CMK (cell line): ENCODE measurements at regions not wholly inside any gene's neighbourhood (a gene's known extent, or its start where the extent isn't known, plus 50 kb on each side); places are given as distances from the start of the nearest gene placed in this dataset.

Source experiments
- DNase-seq: peaks from one replicate; pipeline ENCODE4 v3.0.0-alpha.2; 2010; ENCODE audit warnings: low read depth

DNA sequence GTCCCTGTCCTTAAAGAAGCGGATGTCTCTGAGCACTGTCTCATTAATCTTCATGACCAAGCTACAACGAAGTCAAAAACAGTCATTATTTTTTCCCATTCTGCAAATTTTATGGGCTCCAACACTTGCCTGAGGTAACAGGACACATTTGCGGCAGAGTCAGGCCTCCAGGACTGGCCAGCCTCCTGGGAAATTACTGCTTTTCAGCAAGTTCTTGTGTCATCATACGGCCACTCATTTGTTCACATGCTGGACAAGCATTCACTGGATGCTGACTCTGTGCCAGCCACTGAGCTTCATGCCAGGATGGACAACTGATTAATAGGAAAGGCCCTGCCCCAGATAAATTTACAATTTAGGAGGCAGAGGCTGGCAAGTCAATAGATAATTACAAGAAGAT lies 305.7 kb downstream of the ACTL7B start:
- DNase-seq = no peak

DNA sequence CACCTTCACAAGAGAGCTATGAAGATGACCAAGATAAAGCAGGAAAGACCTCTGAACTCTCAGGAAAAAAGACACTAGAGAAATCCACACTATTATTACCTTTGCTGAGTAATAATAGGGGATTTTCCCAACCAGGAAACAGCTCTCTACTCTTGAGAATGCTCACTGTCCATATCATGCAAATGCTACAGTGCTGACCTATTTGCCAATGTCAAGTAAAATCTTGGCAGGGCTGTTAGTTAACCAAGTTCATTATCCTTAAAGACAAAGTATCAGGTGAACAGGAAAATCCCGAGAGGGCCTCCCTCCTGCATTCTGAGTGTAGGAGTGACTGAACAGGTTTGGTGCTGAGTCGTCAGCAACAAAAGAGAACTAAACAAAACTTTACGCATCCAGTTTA lies 306.6 kb downstream of the ACTL7B start:
- no peak for DNase-seq

DNA sequence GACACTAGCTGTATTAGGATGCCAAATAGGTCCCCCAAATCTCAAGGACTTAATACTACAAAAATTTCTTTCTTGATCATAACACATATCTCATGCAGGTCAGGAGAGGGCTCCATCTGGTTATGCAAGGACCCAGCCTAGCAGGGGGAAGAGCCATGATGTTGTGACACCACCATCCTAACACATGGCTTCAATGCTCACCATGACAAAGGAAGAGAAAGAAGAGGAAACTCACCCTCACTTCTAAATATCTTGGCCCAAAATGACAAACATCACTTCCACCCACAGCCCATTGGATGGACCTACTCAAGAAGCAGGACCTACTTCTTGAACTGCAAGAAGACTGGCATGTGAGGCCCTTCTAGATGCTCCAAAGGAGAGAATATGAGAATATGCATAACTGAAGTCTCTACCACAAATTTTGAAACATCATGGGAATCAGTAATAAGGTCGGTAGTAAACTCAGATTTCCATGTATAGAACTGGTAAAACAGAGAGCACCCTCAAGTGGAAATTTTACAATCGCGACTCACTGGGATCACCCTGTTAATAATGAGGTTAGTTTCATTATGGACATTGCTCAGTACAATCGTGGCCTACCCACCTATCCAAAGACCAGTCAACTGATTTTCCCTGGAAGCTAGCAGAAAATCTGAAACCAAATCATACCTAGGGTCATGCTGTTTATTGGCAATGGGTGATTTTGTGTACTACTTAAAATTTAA lies 308.2 kb downstream of the ACTL7B start:
- no peak for DNase-seq

DNA sequence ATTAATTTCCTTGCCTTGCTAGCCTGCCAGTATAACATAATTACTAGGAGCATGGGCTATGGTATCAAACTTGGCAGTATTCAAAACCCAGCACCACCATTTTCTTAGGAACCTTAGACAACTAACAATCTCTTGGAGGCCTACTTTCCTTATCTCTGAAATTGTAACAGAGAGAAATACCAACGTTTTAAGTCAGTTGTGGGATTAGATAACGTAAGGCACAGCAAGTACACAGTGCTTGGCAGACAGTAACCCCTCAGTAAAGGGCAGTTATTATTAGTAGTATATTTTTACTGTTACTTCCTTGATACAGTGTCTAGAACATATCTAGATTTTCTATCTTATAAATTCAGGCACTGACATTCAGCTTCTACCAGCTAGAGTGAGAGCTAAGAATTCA lies 309.6 kb downstream of the ACTL7B start:
- no peak for DNase-seq

DNA sequence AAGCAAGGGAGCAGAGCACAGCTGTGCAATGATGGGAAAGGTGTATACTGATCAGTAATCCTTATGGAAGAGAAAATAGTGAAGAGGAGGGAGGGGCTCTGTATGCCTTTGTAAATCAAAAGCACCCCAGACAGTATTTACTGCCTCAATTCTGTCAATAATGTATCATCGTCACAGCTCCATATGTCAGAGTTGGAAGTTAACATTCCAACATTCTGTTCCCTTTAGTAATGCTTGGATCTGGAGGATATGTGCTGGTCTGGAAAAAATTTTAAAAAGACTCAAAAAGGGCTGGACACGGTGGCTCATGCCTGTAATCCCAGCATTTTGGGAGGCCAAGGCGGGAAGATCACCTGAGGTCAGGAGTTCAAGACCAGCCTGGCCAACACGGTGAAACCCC lies 310.4 kb downstream of the ACTL7B start:
- DNase-seq = no peak

- DNase-seq = no peak
These were observed 310.9 kb downstream of the ACTL7B start for GRCh38 chr9:108544866-108545265.

DNA sequence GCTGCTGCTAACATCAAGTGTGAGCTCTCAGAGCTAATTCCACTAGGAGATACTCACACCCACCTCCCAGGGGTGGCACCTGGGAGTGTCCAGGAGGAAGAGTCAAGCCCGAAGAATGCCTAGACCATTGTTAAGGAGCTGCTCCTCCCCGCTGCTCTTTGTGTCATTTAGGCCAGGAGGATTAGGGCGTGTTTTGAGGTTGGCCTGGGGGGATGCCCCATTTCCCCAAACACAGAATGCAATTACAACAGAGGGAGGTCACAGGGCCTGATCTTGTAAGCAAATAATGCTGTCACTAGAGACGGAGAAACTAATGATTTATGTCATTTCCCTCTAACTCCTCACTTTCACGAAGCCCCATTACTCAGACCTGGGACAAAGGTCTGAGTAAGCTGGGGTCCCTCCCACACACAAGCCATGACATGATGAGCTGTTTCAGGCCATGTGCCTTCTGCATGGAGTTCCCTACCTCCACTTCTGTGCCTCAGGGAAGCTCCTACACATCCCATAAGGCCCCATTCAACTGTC lies 312.5 kb downstream of the ACTL7B start:
- no peak for DNase-seq

DNA sequence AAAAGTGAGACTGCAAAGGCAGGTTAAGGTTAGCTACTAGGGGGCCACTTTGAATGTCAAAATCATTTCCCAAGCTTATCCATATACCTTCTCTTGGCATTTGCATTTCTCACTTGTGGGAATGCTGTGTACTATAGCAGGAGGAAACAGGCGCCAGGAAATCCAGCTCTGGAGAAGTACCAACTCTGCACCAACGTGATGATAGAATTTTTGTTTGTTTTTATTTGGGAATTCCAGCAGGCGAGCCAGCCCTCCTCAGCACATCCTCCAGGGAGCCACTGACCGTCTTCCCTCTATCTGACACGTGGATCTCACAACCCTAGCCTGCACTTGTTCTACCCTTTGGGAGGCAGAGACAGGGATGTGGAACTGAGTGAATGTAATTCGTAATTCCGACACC lies 318.0 kb downstream of the ACTL7B start:
- no peak for DNase-seq

DNA sequence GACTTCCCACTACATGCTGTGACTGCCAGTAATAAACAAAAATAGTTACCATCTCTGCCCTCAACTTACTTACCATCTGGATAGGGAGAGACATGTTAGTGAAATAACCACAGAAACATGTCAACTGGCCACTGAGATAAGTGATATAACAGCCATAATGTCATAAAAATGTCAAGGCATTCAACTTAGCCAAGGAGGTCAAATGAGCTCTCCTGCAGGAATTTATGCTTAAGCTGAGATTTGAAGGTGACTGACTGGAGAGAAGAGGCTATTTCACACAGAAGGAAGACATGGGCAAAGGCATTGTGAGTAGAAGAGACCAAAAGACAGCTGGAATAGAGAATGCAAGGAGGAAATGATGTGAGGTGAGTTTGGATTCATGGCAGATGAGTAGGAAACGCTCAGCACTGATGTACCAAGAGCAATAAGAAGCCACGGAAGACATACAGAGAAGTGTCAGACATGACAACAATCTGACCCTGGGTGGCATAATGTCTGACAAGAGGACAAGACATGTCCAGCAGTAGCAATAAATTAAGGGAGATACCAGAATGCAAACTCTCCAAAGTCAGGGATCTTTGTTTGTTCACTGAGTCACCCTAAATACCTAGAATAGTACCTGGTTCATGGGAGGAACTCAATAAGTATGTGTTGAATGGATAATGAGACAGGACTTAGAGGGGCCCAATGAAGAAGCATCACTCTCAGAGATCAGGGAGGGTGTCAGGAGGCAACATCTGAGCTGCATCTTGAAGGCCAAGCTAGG lies 318.8 kb downstream of the ACTL7B start:
- no peak for DNase-seq

DNA sequence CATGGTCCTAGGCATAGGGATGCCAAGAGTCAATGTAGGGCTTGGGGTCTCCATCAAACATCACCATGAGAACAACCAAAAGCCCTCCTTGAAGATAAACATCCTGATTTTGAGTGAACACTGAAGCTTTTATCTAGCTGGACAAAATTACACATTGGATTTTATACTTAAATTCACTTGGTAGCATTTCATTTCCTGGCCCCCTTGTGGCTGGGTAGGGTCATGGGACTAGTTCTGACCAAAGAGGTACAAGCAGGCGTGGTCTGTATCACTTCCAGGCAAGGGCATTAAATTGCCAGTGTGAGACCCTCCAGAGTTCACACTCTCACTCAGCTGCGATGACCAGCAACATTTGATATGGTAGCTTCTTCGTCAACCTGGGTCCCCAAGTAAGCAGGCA lies 320.3 kb downstream of the ACTL7B start:
- DNase-seq = no peak

- DNase-seq = no peak
These were observed 321.0 kb downstream of the ACTL7B start for GRCh38 chr9:108534741-108535140.

DNA sequence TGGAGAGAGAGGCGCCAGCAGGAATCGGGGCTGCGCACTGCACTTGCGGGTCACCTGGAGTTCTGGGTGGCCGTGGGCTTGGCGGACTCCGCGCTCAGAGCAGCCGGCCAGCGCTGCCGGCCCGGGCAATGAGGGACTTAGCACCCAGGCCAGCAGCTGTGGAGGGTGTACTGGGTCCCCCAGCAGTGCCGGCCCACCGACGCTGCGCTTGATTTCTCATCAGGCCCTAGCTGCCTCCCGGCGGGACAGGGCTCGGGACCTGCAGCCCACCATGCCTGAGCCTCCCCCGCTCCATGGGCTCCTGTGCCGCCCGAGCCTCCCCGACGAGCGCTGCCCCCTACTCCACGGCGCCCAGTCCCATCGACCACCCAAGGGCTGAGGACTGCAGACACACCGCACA lies 325.6 kb downstream of the ACTL7B start:
- no peak for DNase-seq

DNA sequence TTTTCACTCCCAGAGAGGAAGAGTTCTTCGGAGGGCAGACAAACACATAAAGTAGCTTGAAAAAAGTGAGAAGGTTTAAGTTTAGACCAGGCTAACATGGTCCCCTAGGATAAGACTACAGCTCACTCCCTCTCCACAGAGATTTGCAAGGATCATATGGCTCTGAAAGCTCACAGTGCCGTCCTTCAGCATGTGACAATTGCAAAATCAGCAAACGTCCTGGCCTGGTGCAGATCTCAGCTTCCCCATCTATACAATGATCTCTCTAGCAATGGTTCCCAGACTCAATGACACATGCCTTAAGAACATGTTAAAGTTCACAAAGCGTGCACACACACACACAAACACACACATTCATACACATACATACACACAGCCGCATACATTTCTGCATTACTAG lies 327.6 kb downstream of the ACTL7B start:
- DNase-seq = no peak

DNA sequence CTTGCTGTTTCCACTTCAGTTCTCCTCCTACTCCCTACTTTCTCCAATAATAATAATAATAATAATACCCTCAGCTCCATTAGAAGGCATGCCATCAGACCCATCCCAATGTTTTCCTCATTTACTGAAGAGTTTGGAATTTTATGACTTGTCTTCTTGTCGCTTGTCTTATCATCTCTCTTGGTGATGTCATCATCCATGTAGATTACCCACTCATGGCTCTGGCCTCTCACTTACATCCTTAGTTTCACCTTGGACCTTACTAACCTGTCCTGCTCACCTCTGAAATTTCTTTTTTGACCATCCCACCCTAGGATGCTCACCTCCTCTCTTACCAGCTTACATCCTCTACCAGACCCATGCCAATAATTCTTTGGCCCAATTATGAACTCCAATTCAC lies 329.3 kb downstream of the ACTL7B start:
- no peak for DNase-seq

- no peak for DNase-seq
These were observed 330.6 kb downstream of the ACTL7B start for GRCh38 chr9:108525186-108525585.

DNA sequence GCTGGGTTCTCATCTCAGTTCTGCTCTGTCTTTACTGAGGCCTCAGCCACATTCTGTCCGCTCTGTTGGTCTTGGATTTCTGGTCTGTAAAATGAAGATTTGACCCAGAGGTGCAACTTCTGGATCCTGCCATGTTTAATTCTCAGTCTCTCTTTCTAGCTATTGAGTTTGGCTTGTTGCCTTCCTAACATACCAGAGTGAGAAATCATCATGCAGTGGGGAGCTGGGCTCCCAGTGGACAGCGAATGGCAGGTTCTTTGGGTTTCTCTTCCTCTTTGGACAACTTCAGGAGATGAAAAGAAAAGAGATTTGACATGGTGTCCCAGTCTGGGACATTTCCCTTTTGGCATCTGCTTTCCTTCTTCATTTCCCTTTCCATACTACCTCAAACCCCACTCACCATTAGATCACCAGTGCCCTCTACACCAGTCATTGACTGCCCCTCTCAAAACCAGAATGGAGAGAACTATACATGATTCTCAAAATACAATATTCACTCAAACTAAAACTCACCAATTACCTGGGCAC lies 334.7 kb downstream of the ACTL7B start:
- no peak for DNase-seq

DNA sequence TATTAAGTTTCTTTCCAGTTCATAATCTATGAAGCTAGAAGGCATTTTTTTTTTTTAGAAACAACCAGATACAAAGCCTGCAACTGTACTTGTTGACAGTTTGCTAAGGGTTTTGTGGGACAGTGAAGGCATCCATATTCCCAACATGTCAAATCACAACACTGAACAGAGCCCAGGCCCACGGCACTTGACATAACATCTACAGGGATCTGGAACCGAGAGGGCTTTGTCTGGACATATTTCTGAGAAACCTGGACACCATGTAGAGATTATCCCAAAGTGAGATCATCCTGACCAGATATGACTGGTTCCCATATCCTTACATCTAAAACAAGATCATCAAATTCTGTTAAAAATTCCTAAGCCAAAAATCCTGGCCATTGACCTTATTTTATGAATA lies 336.3 kb downstream of the ACTL7B start:
- no peak for DNase-seq

DNA sequence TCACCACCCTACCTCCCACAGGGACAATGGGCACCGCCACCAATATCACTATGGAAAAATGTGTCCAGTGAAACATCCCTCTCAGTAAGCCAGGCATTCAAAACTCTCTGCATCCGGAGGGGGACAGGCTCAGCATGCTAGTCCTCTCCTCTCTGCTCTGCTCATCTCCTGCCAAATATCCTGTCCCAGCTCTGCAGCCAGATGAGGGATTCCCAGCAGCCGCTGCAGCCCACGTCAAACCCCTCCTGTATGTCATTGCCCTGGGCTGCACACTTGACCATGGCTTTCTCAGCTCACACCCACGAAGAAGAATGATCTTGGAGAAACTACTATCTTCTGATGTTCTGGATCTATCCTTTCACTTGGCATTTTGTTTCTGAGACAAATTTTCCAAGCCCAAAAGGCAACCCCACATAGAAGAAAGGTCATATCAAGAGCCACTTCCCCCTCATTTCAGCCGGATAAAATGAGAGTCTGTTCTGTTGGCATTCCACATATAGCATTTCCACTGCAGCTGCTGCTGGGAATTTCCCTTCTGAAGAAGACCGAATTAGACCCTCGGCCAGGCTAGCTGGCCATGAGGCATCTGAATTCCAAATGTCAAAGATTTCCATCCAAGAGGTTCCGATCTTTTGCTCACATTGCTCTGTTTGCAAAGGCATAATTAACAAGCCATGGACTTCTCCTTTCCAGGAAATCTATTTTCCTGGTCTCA lies 338.0 kb downstream of the ACTL7B start:
- no peak for DNase-seq

DNA sequence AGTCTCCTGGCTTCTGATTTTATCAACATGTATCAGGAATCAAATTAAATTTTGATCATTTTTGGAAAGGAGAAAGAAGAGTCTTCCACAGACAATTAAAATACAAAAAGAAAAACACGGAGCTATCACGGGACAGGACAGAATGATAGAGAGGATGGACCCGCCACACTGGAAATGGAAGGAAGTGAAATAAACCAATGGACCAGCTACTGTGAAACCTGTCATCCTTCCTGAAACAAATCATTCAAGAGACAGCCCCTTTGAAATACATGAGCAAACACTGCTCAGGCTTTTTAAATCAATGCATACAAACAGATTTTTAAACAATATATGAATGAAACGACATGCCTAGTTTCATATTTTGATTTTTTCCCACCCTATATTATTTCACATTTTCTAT lies 339.4 kb downstream of the ACTL7B start:
- no peak for DNase-seq

DNA sequence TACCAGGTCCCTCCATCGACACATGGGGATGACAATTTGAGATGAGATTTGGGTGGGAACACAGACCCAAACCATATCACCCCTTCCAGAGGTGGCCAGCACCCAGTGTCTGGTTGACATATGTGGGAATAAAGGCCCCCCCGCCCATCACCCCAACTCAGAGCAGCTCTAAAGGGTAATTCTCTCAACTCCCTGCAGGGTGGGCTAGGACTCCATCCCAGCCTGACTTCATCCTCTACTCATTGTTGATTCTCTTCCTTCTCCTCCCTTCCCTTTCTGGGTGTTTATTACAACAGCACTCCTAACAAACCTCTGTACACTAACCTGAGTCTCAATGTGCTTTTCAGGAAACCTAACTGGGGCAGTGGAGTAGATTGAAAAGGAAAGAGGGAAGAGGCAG lies 339.9 kb downstream of the ACTL7B start:
- no peak for DNase-seq

- no peak for DNase-seq
These were observed 343.2 kb downstream of the ACTL7B start for GRCh38 chr9:108512426-108513173.

- no peak for DNase-seq
These were observed 344.5 kb downstream of the ACTL7B start for GRCh38 chr9:108511307-108511706.
